HG02763 (cell line): ENCODE measurements at regions not wholly inside any gene's neighbourhood (a gene's known extent, or its start where the extent isn't known, plus 50 kb on each side); places are given as distances from the start of the nearest gene placed in this dataset.
"Not testable (repeated sequence)": the region's sequence is repeated elsewhere in the genome, so short reads cannot be mapped to it uniquely, and the experiment has no call there.

Experiments used
- ATAC-seq: cut with Tn5 transposase; IDR thresholded peaks from one replicate; pipeline ENCODE4 v1.9.1; 2021; ENCODE audit warnings: mild to moderate bottlenecking, moderate library complexity; ENCODE audit not compliant: unreplicated experiment

GRCh38 chr14:43012817-43013216 lies 1406.1 kb downstream of the LRFN5 start:
- no peak for ATAC-seq

GRCh38 chr14:43005807-43006206 lies 1399.1 kb downstream of the LRFN5 start:
- no peak for ATAC-seq

- ATAC-seq: no peak
These were observed 1397.2 kb downstream of the LRFN5 start for GRCh38 chr14:43003845-43004244.

- no peak for ATAC-seq
These were observed 1395.1 kb downstream of the LRFN5 start for GRCh38 chr14:43001731-43002130.

GRCh38 chr14:42994051-42994736 lies 1387.5 kb downstream of the LRFN5 start:
- ATAC-seq: no peak

GRCh38 chr14:42992930-42993329 lies 1386.3 kb downstream of the LRFN5 start:
- ATAC-seq: no peak

GRCh38 chr14:42980419-42980818 lies 1373.7 kb downstream of the LRFN5 start:
- no peak for ATAC-seq

- ATAC-seq: not testable (repeated sequence)
These were observed 1366.5 kb downstream of the LRFN5 start for GRCh38 chr14:42973171-42973570.

GRCh38 chr14:42965512-42965911 lies 1358.8 kb downstream of the LRFN5 start:
- ATAC-seq: no peak

- no peak for ATAC-seq
These were observed 1354.8 kb downstream of the LRFN5 start for GRCh38 chr14:42961509-42961908.

GRCh38 chr14:42950363-42950762 lies 1343.7 kb downstream of the LRFN5 start:
- ATAC-seq: no peak

GRCh38 chr14:42947991-42948390 lies 1341.3 kb downstream of the LRFN5 start:
- ATAC-seq: no peak

- ATAC-seq: no peak
These were observed 1337.6 kb downstream of the LRFN5 start for GRCh38 chr14:42944284-42944683.

- no peak for ATAC-seq
These were observed 1324.6 kb downstream of the LRFN5 start for GRCh38 chr14:42931308-42931707.

GRCh38 chr14:42929806-42930480 lies 1323.3 kb downstream of the LRFN5 start:
- no peak for ATAC-seq

- ATAC-seq: no peak
These were observed 1320.6 kb downstream of the LRFN5 start for GRCh38 chr14:42927313-42927712.

GRCh38 chr14:42921901-42922300 lies 1315.2 kb downstream of the LRFN5 start:
- ATAC-seq: no peak

- ATAC-seq: no peak
These were observed 1311.9 kb downstream of the LRFN5 start for GRCh38 chr14:42918615-42919014.

GRCh38 chr14:42911642-42912041 lies 1305.0 kb downstream of the LRFN5 start:
- ATAC-seq: no peak

- ATAC-seq: no peak
These were observed 1303.0 kb downstream of the LRFN5 start for GRCh38 chr14:42909659-42910058.

- ATAC-seq: no peak
These were observed 1286.5 kb downstream of the LRFN5 start for GRCh38 chr14:42893183-42893582.

GRCh38 chr14:42884100-42884499 lies 1277.4 kb downstream of the LRFN5 start:
- ATAC-seq: no peak

GRCh38 chr14:42877716-42878115 lies 1271.0 kb downstream of the LRFN5 start:
- no peak for ATAC-seq
